ENCODE measurements at regions not wholly inside any gene's neighbourhood (a gene's known extent, or its start where the extent isn't known, plus 50 kb on each side); places are given as distances from the start of the nearest gene placed in this dataset.

GRCh38 chr21:28745131-28746016 lies 247.3 kb downstream of the LTN1 start:
- TF ChIP-seq CTCF (IDR thresholded peaks at IDR 0.05; ENCODE audit: insufficient read depth, low read depth, low read length) (peak; percentile 99), EZH2 (IDR thresholded peaks at IDR 0.05; ENCODE audit: insufficient read depth, low read length) (no peak)
